ENCODE measurements at regions not wholly inside any gene's neighbourhood (a gene's known extent, or its start where the extent isn't known, plus 50 kb on each side); places are given as distances from the start of the nearest gene placed in this dataset.

GRCh38 chrX:45794995-45795337 lies 594.3 kb upstream of the DIPK2B start:
- Mint-ChIP-seq H3K27me3 (no peaks in the 10 kb centered on the region), H3K9me3 (peaks cover 2% of the 10 kb centered on the region), H3K4me1 (ENCODE audit: low read depth) (peaks cover 71% of the 10 kb centered on the region), H3K4me3 (no peak overlapping the region), H3K36me3 (ENCODE audit: low read depth) (peaks cover 62% of the 10 kb centered on the region), H3K27ac (peak overlapping the region; percentile 3)
- ATAC-seq, result no peak
- intact Hi-C loops (cut with micrococcal nuclease), result no loop called here
- DNase-seq, result no peak
- CTCF ChIA-PET, result interaction anchor here (1.0 kb wide), 1 partner anchor 16 kb away, joined by 3 read pairs; no protein-coding TSS in a partner anchor
- POLR2A ChIA-PET, result interaction anchor here (1.9 kb wide), 1 partner anchor 8 kb away, joined by 5 read pairs; no protein-coding TSS in a partner anchor
- no peak for TF ChIP-seq CTCF (IDR thresholded peaks at IDR 0.05)

GRCh38 chrX:45794323-45794994 lies 593.8 kb upstream of the DIPK2B start:
- intact Hi-C loops (cut with micrococcal nuclease), result no loop called here

GRCh38 chrX:45788941-45789348 lies 588.3 kb upstream of the DIPK2B start:
- Mint-ChIP-seq H3K4me3 (peak overlapping the region; percentile 20), H3K27ac (peak overlapping the region; percentile 50), H3K27me3 (no peaks in the 10 kb centered on the region), H3K9me3 (peaks cover 2% of the 10 kb centered on the region), H3K36me3 (ENCODE audit: low read depth) (peaks cover 55% of the 10 kb centered on the region), H3K4me1 (ENCODE audit: low read depth) (peaks cover 55% of the 10 kb centered on the region)
- intact Hi-C loops (cut with micrococcal nuclease), result no loop called here
- no peak for ATAC-seq
- no peak for TF ChIP-seq CTCF (IDR thresholded peaks at IDR 0.05)
- no peak for DNase-seq
- POLR2A ChIA-PET, result interaction anchor here (1.3 kb wide), 1 partner anchor 22 kb away, joined by 3 read pairs; no protein-coding TSS in a partner anchor
- CTCF ChIA-PET, result interaction anchor here (0.8 to 1.1 kb wide), 2 partner anchors 13 to 31 kb away, joined by 3 to 4 read pairs; no protein-coding TSS in a partner anchor

More at GRCh38 chrX:45794323-45794994, 593.8 kb upstream of the DIPK2B start:
- Mint-ChIP-seq H3K36me3 (ENCODE audit: low read depth) (peaks cover 58% of the 10 kb centered on the region), H3K27me3 (no peaks in the 10 kb centered on the region), H3K9me3 (peaks cover 2% of the 10 kb centered on the region), H3K4me1 (ENCODE audit: low read depth) (peaks cover 66% of the 10 kb centered on the region), H3K4me3 (no peak overlapping the region), H3K27ac (peak overlapping the region; percentile 3)
- ATAC-seq (no peak), DNase-seq (no peak)
- POLR2A ChIA-PET, result interaction anchor here (1.9 kb wide), 1 partner anchor 9 kb away, joined by 5 read pairs; no protein-coding TSS in a partner anchor
- CTCF ChIA-PET, result interaction anchor here (1.0 kb wide), 1 partner anchor 17 kb away, joined by 3 read pairs; no protein-coding TSS in a partner anchor
- no peak for TF ChIP-seq CTCF (IDR thresholded peaks at IDR 0.05)

- H3K27me3 Mint-ChIP-seq, result no peaks in the 10 kb centered on the region
- no peak overlapping the region for H3K4me3 Mint-ChIP-seq
- no peak overlapping the region for H3K27ac Mint-ChIP-seq
- H3K9me3 Mint-ChIP-seq, result peaks cover 2% of the 10 kb centered on the region
- ChIA-PET CTCF (interaction anchor here (1.1 kb wide), 1 partner anchor 32 kb away, joined by 3 read pairs; no protein-coding TSS in a partner anchor), POLR2A (no interaction called here)
- peaks cover 53% of the 10 kb centered on the region for H3K4me1 Mint-ChIP-seq (ENCODE audit: low read depth)
- no peak for TF ChIP-seq CTCF (IDR thresholded peaks at IDR 0.05)
- no peak for DNase-seq
- H3K36me3 Mint-ChIP-seq (ENCODE audit: low read depth), result peaks cover 51% of the 10 kb centered on the region
- no peak for ATAC-seq
- intact Hi-C loops (cut with micrococcal nuclease), result no loop called here
Observed at GRCh38 chrX:45788315-45788714, 587.6 kb upstream of the DIPK2B start.

GRCh38 chrX:45784590-45784989 lies 583.9 kb upstream of the DIPK2B start:
- intact Hi-C loops (cut with micrococcal nuclease), result no loop called here
- Mint-ChIP-seq H3K36me3 (ENCODE audit: low read depth) (peaks cover 46% of the 10 kb centered on the region), H3K9me3 (no peaks in the 10 kb centered on the region), H3K4me3 (no peak overlapping the region), H3K27me3 (no peaks in the 10 kb centered on the region), H3K27ac (no peak overlapping the region), H3K4me1 (ENCODE audit: low read depth) (peaks cover 58% of the 10 kb centered on the region)
- DNase-seq (no peak), ATAC-seq (no peak)
- ChIA-PET POLR2A (no interaction called here), CTCF (interaction anchor here (1.2 kb wide), 1 partner anchor 17 kb away, joined by 4 read pairs; no protein-coding TSS in a partner anchor)
- TF ChIP-seq CTCF (IDR thresholded peaks at IDR 0.05), result no peak
